Gastroesophageal sphincter (tissue), 4 donors: ENCODE measurements at regions not wholly inside any gene's neighbourhood (a gene's known extent, or its start where the extent isn't known, plus 50 kb on each side); places are given as distances from the start of the nearest gene placed in this dataset.

Source experiments
- ATAC-seq: fragments of 150-250 bp; one replicate; pipeline ENCODE4 v1.9.1; 2016; ENCODE audit warnings: mild to moderate bottlenecking, moderate library complexity
- H3K27ac ChIP-seq, 4 donors: fragments of 200-600 bp; sonication (generic) in 3 of 4; 1 replicate in 3 of 4; 2 replicates in 1 of 4; pipeline ENCODE4 v1.5.1; 2016 to 2019
- H3K27me3 ChIP-seq: fragments of 200-600 bp; sonication (generic); one replicate; pipeline ENCODE4 v1.5.1; 2019
- H3K36me3 ChIP-seq, 2 donors: fragments of 200-600 bp; sonication (generic); one replicate each; pipeline ENCODE4 v1.5.1; 2019; ENCODE audit warnings: control low read depth in 1 of 2
- H3K4me1 ChIP-seq, 3 donors: fragments of 200-600 bp; sonication (generic); 1 replicate in 2 of 3; 2 replicates in 1 of 3; pipeline ENCODE4 v1.5.1; 2016 to 2019; ENCODE audit warnings: control low read depth in 2 of 3
- H3K4me3 ChIP-seq, 2 donors: fragments of 200-600 bp; sonication (generic); one replicate each; pipeline ENCODE4 v1.5.1; 2019; ENCODE audit warnings: mild to moderate bottlenecking in 1 of 2, moderate library complexity in 1 of 2
- H3K9me3 ChIP-seq, 3 donors: fragments of 200-600 bp; sonication (generic); one replicate each; pipeline ENCODE4 v1.5.1; 2017 to 2019; ENCODE audit warnings: control low read depth in 2 of 3
- EP300 ChIP-seq: sonication (generic); formaldehyde crosslinking; IDR thresholded peaks from one replicate; pipeline ENCODE4 v1.6.1; 2017; ENCODE audit warnings: antibody characterized with exemption, mild to moderate bottlenecking
- POLR2A ChIP-seq, 2 donors: fragments of 450-650 bp; IDR thresholded peaks; one replicate each; pipeline ENCODE4 v1.6.1; 2017; ENCODE audit warnings: antibody characterized with exemption in 2 of 2, mild to moderate bottlenecking in 2 of 2, moderate library complexity in 1 of 2
- POLR2AphosphoS5 ChIP-seq: sonication (generic); formaldehyde crosslinking; IDR thresholded peaks from one replicate; pipeline ENCODE4 v1.6.1; 2017; ENCODE audit warnings: antibody characterized with exemption
- WGBS, 2 donors: methylation state at CpG; one replicate each; pipeline ENCODE4 v1.1.5; 2018; ENCODE audit warnings: low coverage in 1 of 2; 5-methylcytosine and 5-hydroxymethylcytosine counted together
- TF ChIP-seq, protein P1 (sequence below), 4 experiments: fragments of 200-600 bp in 2 of 4; fragments of 450-650 bp in 2 of 4; sonication (generic) in 1 of 4; IDR thresholded peaks; one replicate each; pipeline ENCODE4 v1.5.1; 2017 to 2019; ENCODE audit warnings: antibody characterized with exemption in 4 of 4, mild to moderate bottlenecking in 2 of 4, moderate library complexity in 2 of 4

DNA sequence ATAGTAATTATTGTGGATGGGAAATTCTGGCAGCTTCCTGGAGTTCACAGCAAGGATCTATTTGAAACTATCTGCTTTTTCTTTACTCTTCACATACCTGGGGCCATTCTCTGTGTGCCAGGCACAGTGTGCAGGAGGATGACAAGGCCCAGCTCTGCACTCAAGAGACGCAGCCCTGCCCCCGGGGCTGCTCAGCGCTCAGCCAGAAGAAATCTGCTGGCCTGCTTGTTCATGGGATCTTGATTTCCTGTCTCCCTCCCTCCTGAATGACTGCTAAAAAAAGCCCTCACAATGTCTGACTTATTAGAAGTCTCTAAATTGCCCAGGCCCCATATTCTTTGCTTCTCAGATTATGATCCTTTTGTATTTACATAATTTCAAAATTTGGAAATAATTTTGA lies 210.9 kb downstream of the DCDC2C start:
- Histone ChIP-seq H3K4me1 (no peaks in the 10 kb centered on the region), H3K4me3 (no peak overlapping the region), H3K36me3 (no peaks in the 10 kb centered on the region), H3K9me3 (no peaks in the 10 kb centered on the region), H3K27ac (no peak overlapping the region), H3K27me3 (peaks cover 4% of the 10 kb centered on the region)
- ATAC-seq, result no peak
- TF ChIP-seq POLR2A (IDR thresholded peaks at IDR 0.05) (no peak), POLR2AphosphoS5 (no peak), EP300 (no peak)
- TF ChIP-seq, protein P1, sequence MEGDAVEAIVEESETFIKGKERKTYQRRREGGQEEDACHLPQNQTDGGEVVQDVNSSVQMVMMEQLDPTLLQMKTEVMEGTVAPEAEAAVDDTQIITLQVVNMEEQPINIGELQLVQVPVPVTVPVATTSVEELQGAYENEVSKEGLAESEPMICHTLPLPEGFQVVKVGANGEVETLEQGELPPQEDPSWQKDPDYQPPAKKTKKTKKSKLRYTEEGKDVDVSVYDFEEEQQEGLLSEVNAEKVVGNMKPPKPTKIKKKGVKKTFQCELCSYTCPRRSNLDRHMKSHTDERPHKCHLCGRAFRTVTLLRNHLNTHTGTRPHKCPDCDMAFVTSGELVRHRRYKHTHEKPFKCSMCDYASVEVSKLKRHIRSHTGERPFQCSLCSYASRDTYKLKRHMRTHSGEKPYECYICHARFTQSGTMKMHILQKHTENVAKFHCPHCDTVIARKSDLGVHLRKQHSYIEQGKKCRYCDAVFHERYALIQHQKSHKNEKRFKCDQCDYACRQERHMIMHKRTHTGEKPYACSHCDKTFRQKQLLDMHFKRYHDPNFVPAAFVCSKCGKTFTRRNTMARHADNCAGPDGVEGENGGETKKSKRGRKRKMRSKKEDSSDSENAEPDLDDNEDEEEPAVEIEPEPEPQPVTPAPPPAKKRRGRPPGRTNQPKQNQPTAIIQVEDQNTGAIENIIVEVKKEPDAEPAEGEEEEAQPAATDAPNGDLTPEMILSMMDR (IDR thresholded peaks at IDR 0.05), result no peak
- 56 to 61% methylated on average over 2 to 3 of the region's 3 CpGs for WGBS, 2 donors

DNA sequence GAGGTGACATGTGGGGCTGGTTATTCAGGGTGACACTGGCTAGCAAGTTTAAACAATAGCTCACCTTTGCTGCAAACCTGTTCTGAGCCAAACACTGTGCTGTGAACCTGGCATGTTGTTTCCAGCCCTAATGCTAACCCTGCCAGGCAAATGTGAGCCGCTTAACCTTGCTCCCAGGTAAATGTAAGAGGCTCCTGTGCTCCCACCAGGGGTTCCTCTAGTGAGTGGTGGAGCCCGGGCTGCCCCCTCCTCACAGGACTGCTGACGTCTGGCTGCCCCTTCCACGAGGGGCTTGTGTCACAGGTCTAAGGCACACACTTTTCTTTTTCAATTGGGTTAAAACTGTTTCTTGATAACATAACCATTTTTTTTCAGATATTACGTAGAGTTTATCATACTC lies 223.7 kb downstream of the DCDC2C start:
- Histone ChIP-seq H3K27me3 (peaks cover 11% of the 10 kb centered on the region), H3K4me1 (no peaks in the 10 kb centered on the region), H3K36me3 (no peaks in the 10 kb centered on the region), H3K9me3 (peaks cover 0 to under 1% (median 0%) of the 10 kb centered on the region in 3 donors), H3K4me3 (no peak overlapping the region), H3K27ac (no peak overlapping the region)
- WGBS, 2 donors, result 53 to 67% methylated on average over 5 of the region's 5 CpGs
- TF ChIP-seq POLR2AphosphoS5 (no peak), POLR2A (IDR thresholded peaks at IDR 0.05) (no peak), EP300 (no peak)
- TF ChIP-seq, protein P1 (IDR thresholded peaks at IDR 0.05), result no peak
- ATAC-seq, result no peak

DNA sequence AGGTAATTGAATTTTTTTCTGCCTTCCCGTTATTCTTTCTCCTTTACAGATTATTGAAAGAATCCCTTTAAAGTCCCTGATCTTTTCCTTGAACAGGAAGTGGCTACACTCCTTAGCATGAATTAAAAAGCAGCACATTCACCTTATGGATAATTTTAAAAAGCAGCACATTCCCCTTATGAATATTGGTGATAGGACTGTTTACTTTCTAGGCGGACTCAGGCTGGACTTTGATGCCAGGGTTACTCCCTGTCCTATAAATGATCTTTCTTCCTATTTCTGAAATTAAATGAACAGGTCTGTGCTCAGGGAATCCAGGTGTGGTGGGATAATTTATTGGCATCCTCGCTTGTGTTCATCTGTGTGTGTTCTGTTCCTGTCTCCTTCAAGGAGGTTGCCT lies 226.0 kb downstream of the DCDC2C start:
- Histone ChIP-seq H3K4me3 (no peak overlapping the region), H3K27me3 (no peaks in the 10 kb centered on the region), H3K9me3 (peaks cover 0 to 9% (median 0%) of the 10 kb centered on the region in 3 donors), H3K36me3 (no peaks in the 10 kb centered on the region), H3K27ac (no peak overlapping the region), H3K4me1 (no peaks in the 10 kb centered on the region)
- 50 to 82% methylated on average over 1 to 3 of the region's 3 CpGs for WGBS, 2 donors
- ATAC-seq, result no peak
- TF ChIP-seq POLR2AphosphoS5 (no peak), EP300 (no peak), POLR2A (IDR thresholded peaks at IDR 0.05) (no peak)
- TF ChIP-seq, protein P1 (IDR thresholded peaks at IDR 0.05), result no peak

DNA sequence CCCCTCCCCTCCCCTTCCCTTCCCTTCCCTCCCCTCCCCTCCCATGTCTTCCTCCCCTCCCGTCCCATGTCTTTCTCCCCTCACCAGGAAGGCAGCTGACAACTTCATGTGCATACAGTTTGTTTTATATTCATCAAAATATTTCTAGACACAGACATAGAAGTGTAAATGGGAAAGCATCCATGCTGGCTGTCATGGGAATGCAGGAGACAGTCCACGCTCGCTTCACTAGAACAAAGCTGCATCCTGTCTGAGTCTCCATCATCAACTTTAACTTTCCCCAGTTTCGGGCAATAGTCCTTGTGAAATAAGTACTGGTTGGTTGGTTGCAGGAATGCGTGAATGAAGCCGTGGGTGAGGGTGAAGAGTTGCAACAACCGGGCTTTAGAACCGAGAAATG lies 226.9 kb downstream of the DCDC2C start:
- no peak overlapping the region for H3K4me3 ChIP-seq
- H3K27me3 ChIP-seq, result no peaks in the 10 kb centered on the region
- H3K27ac ChIP-seq, result no peak overlapping the region
- no peaks in the 10 kb centered on the region for H3K36me3 ChIP-seq
- no peak for TF ChIP-seq POLR2AphosphoS5
- TF ChIP-seq, protein P1 (IDR thresholded peaks at IDR 0.05), result no peak
- no peak for TF ChIP-seq EP300
- no peak for TF ChIP-seq POLR2A (IDR thresholded peaks at IDR 0.05)
- WGBS, 2 donors, result 50 to 63% methylated on average over 4 to 8 of the region's 8 CpGs
- no peaks in the 10 kb centered on the region for H3K4me1 ChIP-seq
- no peak for ATAC-seq
- peaks cover 0 to 9% (median 0%) of the 10 kb centered on the region in 3 donors for H3K9me3 ChIP-seq

DNA sequence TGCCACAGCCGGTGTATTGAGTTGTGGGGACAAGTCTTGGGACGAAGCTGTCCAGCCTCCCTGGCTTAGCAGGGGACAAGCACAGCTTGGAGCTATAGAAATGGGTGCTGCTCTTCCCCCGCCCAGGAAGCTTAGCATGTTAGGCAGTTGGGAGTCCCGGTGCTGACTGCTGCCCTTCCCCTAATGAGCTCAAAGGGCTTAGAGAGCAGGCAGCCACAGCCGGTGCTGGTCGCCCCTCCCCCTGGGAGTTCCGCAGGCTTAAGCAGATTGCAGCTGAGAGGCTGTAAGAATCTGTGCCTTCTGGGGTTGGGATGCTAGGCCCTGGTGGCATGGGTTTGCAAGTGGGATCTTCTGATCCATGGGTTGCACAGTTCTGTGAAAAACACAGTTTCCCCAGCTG lies 237.3 kb downstream of the DCDC2C start:
- Histone ChIP-seq H3K27ac (no peak overlapping the region), H3K4me3 (no peak overlapping the region), H3K9me3 (no peaks in the 10 kb centered on the region), H3K36me3 (no peaks in the 10 kb centered on the region), H3K4me1 (no peaks in the 10 kb centered on the region), H3K27me3 (peaks cover 13% of the 10 kb centered on the region)
- 20 to 93% methylated on average over 1 to 2 of the region's 7 CpGs for WGBS, 2 donors
- no peak for ATAC-seq
- TF ChIP-seq, protein P1 (IDR thresholded peaks at IDR 0.05), result no peak
- no peak for TF ChIP-seq POLR2A (IDR thresholded peaks at IDR 0.05)
